SK-N-SH treated with all-trans-retinoic acid at 6 μM for 48 hours (cell line): ENCODE measurements at regions not wholly inside any gene's neighbourhood (a gene's known extent, or its start where the extent isn't known, plus 50 kb on each side); places are given as distances from the start of the nearest gene placed in this dataset.

ENCODE experiments used
- ARNTL ChIP-seq: fragments of 450-650 bp; formaldehyde crosslinking; IDR thresholded peaks from 2 replicates; pipeline ENCODE4 v1.5.0; 2020; ENCODE audit warnings: low read depth, mild to moderate bottlenecking, moderate library complexity, borderline replicate concordance
- BACH2 ChIP-seq: fragments of 250-450 bp; sonication (Bioruptor Pico); IDR thresholded peaks from 2 replicates; pipeline ENCODE4 v1.9.0; 2021; ENCODE audit warnings: mild to moderate bottlenecking, borderline replicate concordance
- ESRRG ChIP-seq: fragments of 250-450 bp; sonication (Bioruptor Pico); IDR thresholded peaks from 2 replicates; pipeline ENCODE4 v1.6.1; 2021; ENCODE audit warnings: mild to moderate bottlenecking
- ISL1 ChIP-seq: fragments of 250-450 bp; sonication (Bioruptor Pico); IDR thresholded peaks from 2 replicates; pipeline ENCODE4 v2.1.2; 2022; ENCODE audit warnings: mild to moderate bottlenecking, moderate library complexity
- RARB ChIP-seq: fragments of 250-450 bp; sonication (Bioruptor Pico); IDR thresholded peaks from 2 replicates; pipeline ENCODE4 v1.8.0; 2021; ENCODE audit warnings: mild to moderate bottlenecking, moderate library complexity
- ZFP30 ChIP-seq: fragments of 450-650 bp; formaldehyde crosslinking; IDR thresholded peaks from 2 replicates; pipeline ENCODE4 v1.5.0; 2022; ENCODE audit warnings: mild to moderate bottlenecking, moderate library complexity
- ZNF8 ChIP-seq: fragments of 450-650 bp; formaldehyde crosslinking; IDR thresholded peaks from 2 replicates; pipeline ENCODE4 v1.5.0; 2020; ENCODE audit warnings: mild to moderate bottlenecking, moderate library complexity
- TF ChIP-seq, protein P1 (sequence below): fragments of 250-450 bp; sonication (Bioruptor Pico); IDR thresholded peaks from 2 replicates; pipeline ENCODE4 v1.5.0; 2020; ENCODE audit warnings: mild to moderate bottlenecking, moderate library complexity
- TF ChIP-seq, protein P2 (sequence below): fragments of 250-450 bp; sonication (Bioruptor Pico); IDR thresholded peaks from 2 replicates; pipeline ENCODE4 v1.8.0; 2020; ENCODE audit warnings: mild to moderate bottlenecking, moderate library complexity, borderline replicate concordance

DNA sequence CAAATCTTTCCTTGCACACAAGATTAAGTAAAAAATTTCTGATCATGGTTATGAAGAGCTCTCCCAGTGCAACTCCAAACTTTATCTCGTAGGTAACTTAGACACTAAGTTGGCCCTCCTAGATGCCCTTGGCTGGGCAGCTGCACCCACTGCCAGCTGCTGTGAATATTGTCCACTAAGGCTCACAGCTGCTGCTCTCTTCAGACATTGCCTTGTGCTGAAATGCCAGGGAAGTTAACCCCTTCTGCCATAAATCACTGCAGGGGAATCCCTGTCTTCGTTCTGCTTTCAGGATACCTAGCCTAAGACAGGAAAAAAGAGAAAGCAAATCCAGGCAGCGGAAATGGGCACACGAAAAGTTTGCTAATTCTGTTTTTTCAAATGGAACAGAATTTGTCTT lies 106.4 kb downstream of the IRX5 start:
- TF ChIP-seq BACH2 (CRISPR knock-in tag) (no peak), ISL1 (CRISPR knock-in tag) (no peak), ZFP30 (CRISPR knock-in tag) (no peak), RARB (CRISPR knock-in tag) (no peak), ZNF8 (CRISPR knock-in tag) (no peak), ARNTL (CRISPR knock-in tag) (no peak), ESRRG (CRISPR knock-in tag) (no peak)
- TF ChIP-seq, protein P1, sequence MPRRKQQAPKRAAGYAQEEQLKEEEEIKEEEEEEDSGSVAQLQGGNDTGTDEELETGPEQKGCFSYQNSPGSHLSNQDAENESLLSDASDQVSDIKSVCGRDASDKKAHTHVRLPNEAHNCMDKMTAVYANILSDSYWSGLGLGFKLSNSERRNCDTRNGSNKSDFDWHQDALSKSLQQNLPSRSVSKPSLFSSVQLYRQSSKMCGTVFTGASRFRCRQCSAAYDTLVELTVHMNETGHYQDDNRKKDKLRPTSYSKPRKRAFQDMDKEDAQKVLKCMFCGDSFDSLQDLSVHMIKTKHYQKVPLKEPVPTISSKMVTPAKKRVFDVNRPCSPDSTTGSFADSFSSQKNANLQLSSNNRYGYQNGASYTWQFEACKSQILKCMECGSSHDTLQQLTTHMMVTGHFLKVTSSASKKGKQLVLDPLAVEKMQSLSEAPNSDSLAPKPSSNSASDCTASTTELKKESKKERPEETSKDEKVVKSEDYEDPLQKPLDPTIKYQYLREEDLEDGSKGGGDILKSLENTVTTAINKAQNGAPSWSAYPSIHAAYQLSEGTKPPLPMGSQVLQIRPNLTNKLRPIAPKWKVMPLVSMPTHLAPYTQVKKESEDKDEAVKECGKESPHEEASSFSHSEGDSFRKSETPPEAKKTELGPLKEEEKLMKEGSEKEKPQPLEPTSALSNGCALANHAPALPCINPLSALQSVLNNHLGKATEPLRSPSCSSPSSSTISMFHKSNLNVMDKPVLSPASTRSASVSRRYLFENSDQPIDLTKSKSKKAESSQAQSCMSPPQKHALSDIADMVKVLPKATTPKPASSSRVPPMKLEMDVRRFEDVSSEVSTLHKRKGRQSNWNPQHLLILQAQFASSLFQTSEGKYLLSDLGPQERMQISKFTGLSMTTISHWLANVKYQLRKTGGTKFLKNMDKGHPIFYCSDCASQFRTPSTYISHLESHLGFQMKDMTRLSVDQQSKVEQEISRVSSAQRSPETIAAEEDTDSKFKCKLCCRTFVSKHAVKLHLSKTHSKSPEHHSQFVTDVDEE (CRISPR knock-in tag) = no peak
- TF ChIP-seq, protein P2, sequence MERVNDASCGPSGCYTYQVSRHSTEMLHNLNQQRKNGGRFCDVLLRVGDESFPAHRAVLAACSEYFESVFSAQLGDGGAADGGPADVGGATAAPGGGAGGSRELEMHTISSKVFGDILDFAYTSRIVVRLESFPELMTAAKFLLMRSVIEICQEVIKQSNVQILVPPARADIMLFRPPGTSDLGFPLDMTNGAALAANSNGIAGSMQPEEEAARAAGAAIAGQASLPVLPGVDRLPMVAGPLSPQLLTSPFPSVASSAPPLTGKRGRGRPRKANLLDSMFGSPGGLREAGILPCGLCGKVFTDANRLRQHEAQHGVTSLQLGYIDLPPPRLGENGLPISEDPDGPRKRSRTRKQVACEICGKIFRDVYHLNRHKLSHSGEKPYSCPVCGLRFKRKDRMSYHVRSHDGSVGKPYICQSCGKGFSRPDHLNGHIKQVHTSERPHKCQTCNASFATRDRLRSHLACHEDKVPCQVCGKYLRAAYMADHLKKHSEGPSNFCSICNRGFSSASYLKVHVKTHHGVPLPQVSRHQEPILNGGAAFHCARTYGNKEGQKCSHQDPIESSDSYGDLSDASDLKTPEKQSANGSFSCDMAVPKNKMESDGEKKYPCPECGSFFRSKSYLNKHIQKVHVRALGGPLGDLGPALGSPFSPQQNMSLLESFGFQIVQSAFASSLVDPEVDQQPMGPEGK (CRISPR knock-in tag) = no peak
